Heart right ventricle (tissue), 16 donors: ENCODE measurements at regions not wholly inside any gene's neighbourhood (a gene's known extent, or its start where the extent isn't known, plus 50 kb on each side); places are given as distances from the start of the nearest gene placed in this dataset.
"Not testable (repeated sequence)": the region's sequence is repeated elsewhere in the genome, so short reads cannot be mapped to it uniquely, and the experiment has no call there.

Source experiments
- ATAC-seq, 8 donors: fragments of 200-7000 bp; cut with Tn5 transposase; one replicate each; pipeline ENCODE4 v1.9.1; 2020; ENCODE audit warnings: mild to moderate bottlenecking in 8 of 8, moderate library complexity in 8 of 8, moderate number of reproducible peaks in 1 of 8
- DNase-seq, 2 donors: peaks; one replicate each; pipeline ENCODE4 v3.0.0-alpha.2; 2020
- H3K27ac ChIP-seq, 10 donors: fragments of 200-600 bp; sonication (generic) in 2 of 10; one replicate each; pipeline versions ENCODE4 v1.5.0 to v1.8.0; 2020 to 2022; ENCODE audit warnings: mild to moderate bottlenecking in 3 of 10
- H3K27me3 ChIP-seq, 7 donors: fragments of 200-600 bp; one replicate each; pipeline ENCODE4 v1.8.0; 2021 to 2022; ENCODE audit warnings: mild to moderate bottlenecking in 2 of 7
- H3K36me3 ChIP-seq, 9 donors: fragments of 200-600 bp; sonication (generic) in 1 of 9; one replicate each; pipeline versions ENCODE4 v1.5.0 to v1.8.0; 2020 to 2022; ENCODE audit warnings: mild to moderate bottlenecking in 2 of 9
- H3K4me1 ChIP-seq, 9 donors: fragments of 200-600 bp; sonication (generic) in 1 of 9; one replicate each; pipeline versions ENCODE4 v1.5.0 to v1.8.0; 2020 to 2022; ENCODE audit warnings: mild to moderate bottlenecking in 4 of 9
- H3K4me3 ChIP-seq, 10 donors: fragments of 200-600 bp; sonication (generic) in 2 of 10; one replicate each; pipeline versions ENCODE4 v1.5.0 to v1.8.0; 2020 to 2022; ENCODE audit warnings: mild to moderate bottlenecking in 7 of 10, moderate library complexity in 2 of 10
- H3K9me3 ChIP-seq, 11 donors: fragments of 200-600 bp in 10 of 11; sonication (generic) in 2 of 11; one replicate each; pipeline versions ENCODE4 v1.5.0 to v1.8.0; 2013 to 2022; ENCODE audit warnings: mild to moderate bottlenecking in 2 of 11, control low read depth in 1 of 11, moderate library complexity in 1 of 11
- CTCF ChIP-seq, 9 donors: fragments of 200-600 bp; sonication (generic) in 2 of 9; IDR thresholded peaks; one replicate each; pipeline versions ENCODE4 v1.5.0 to v1.8.0; 2021 to 2022; ENCODE audit warnings: antibody characterized with exemption in 9 of 9, mild to moderate bottlenecking in 5 of 9, moderate library complexity in 1 of 9
- WGBS, 2 donors: extraction: QIAGEN DNeasy Blood & Tissue Kit; methylation state at CpG; one replicate each; pipeline ENCODE4 v1.1.7; 2013; ENCODE audit warnings: inconsistent platforms in 1 of 2; 5-methylcytosine and 5-hydroxymethylcytosine counted together
- intact Hi-C, 10 donors: fragments of 100-400 bp; cut with DNase I; formaldehyde crosslinking; loops; one replicate each; pipeline versions ENCODE4 v1.11.1 to v1.14.2; 2022
- donor health status: Arrhythmogenic right ventricular cardiomyopathy.
- donor health status: ischemic (EF 13 %, LVEDD 7.1; RV severe dilation, severe dysfunction).
- donor health status: healthy with polysubstance abuse.
- donor health status: DM: no; HTN: yes; CAD: no.
- donor health status: DM: no; HTN: no; CAD: no.
- donor health status: ischemic (EF 25% LVEDD 6.9; RV normal size, moderate dysfunction).
- donor health status: ischemic (EF 25% LVEDD 5.7; RV mildly dilated, moderate dysfunction).
- donor health status: healthy.
- donor health status: DM: yes; HTN: yes; CAD: no.
- donor health status: Ischemic cardiomyopathy.
- donor health status: ischemic (EF 35%, LVEDD 5.7; RV mildly dilated, moderate dysfunction).
- donor health status: nonischemic (EF 11% LVEDD 7.7; RV severe dilation, severe dysfunction).
- donor health status: DM: yes; HTN: yes; CAD: no.
- donor health status: PGD.
- donor health status: ischemic (EF 29% LVEDD 5.4; RV normal size, mild dysfunction).
- donor health status: nonischemic (EF 23%, LVEDD 6.1; RV moderate dilation, normal function).

GRCh38 chr2:242075168-242075567 lies 205.6 kb downstream of the RTP5 start:
- H3K27ac ChIP-seq = no peak overlapping the region
- no peaks in the 10 kb centered on the region for H3K9me3 ChIP-seq
- intact Hi-C loops = no loop called here
- H3K4me3 ChIP-seq = no peak overlapping the region
- 14% methylated on average over 2 of the region's 2 CpGs for WGBS, 2 donors
- peaks cover 0 to 11% (median 0%) of the 10 kb centered on the region in 9 donors for H3K4me1 ChIP-seq
- TF ChIP-seq CTCF (IDR thresholded peaks at IDR 0.05) = no peak
- peak in 1 of 8 donors; percentile 48 for ATAC-seq
- H3K36me3 ChIP-seq = no peaks in the 10 kb centered on the region
- no peak for DNase-seq
- peaks cover 0 to 18% (median 4%) of the 10 kb centered on the region in 7 donors for H3K27me3 ChIP-seq

GRCh38 chr2:242075696-242076095 lies 206.2 kb downstream of the RTP5 start:
- H3K9me3 ChIP-seq = no peaks in the 10 kb centered on the region
- 47 to 55% methylated on average over 7 of the region's 7 CpGs for WGBS, 2 donors
- peaks cover 0 to 9% (median 0%) of the 10 kb centered on the region in 9 donors for H3K4me1 ChIP-seq
- H3K27ac ChIP-seq = no peak overlapping the region
- DNase-seq (no peak), ATAC-seq (no peak)
- intact Hi-C loops = no loop called here
- no peak overlapping the region for H3K4me3 ChIP-seq
- no peaks in the 10 kb centered on the region for H3K36me3 ChIP-seq
- no peak for TF ChIP-seq CTCF (IDR thresholded peaks at IDR 0.05)
- peaks cover 0 to 16% (median 4%) of the 10 kb centered on the region in 7 donors for H3K27me3 ChIP-seq

- H3K4me3 ChIP-seq, H3K4me1 ChIP-seq, intact Hi-C loops, DNase-seq, ATAC-seq, H3K27ac ChIP-seq, H3K36me3 ChIP-seq, H3K9me3 ChIP-seq: not testable (repeated sequence)
- H3K27me3 ChIP-seq = peaks cover 0 to 16% (median 4%) of the 10 kb centered on the region in 7 donors
- 78 to 79% methylated on average over 4 of the region's 4 CpGs for WGBS, 2 donors
These were observed 206.7 kb downstream of the RTP5 start for GRCh38 chr2:242076184-242076583.

DNA sequence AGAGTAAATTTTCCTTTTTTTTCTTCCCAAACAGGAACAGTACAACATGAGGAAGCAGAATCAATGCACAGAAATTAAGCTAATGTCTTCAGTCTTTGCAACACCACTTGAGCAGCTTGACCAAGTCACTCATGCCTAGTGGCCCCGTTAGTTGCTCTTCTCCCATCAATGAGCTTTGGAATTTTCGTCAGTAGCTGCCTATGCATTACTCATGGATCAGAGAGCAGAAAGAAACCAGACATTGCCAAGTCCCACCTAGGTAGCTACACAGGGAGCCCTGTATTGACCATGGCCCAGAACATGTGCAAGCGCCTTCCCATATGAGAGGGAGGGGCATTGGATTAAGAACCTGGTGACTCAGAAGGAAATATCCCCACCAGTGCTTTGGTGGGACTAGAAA lies 208.9 kb downstream of the RTP5 start:
- DNase-seq, ATAC-seq, intact Hi-C loops, H3K36me3 ChIP-seq, H3K9me3 ChIP-seq, H3K4me3 ChIP-seq, H3K27ac ChIP-seq, H3K4me1 ChIP-seq: not testable (repeated sequence)
- peaks cover 0 to 14% (median 3%) of the 10 kb centered on the region in 7 donors for H3K27me3 ChIP-seq
- 67 to 73% methylated on average over 3 of the region's 3 CpGs for WGBS, 2 donors

- H3K4me3 ChIP-seq, ATAC-seq, intact Hi-C loops, DNase-seq, H3K4me1 ChIP-seq, H3K36me3 ChIP-seq, H3K9me3 ChIP-seq: not testable (repeated sequence)
- Histone ChIP-seq H3K27me3 (peaks cover 0 to 14% (median 3%) of the 10 kb centered on the region in 7 donors), H3K27ac (peak overlapping the region in 4 of 10 donors; percentile 51 to 66 (median 56))
- WGBS, 2 donors = 78 to 83% methylated on average over 7 of the region's 7 CpGs
These were observed 210.3 kb downstream of the RTP5 start for GRCh38 chr2:242079792-242080191.

GRCh38 chr2:242080575-242081214 lies 211.2 kb downstream of the RTP5 start:
- H3K4me1 ChIP-seq, H3K4me3 ChIP-seq, DNase-seq, H3K9me3 ChIP-seq, intact Hi-C loops, H3K36me3 ChIP-seq: not testable (repeated sequence)
- 29 to 42% methylated on average over 7 of the region's 7 CpGs for WGBS, 2 donors
- H3K27me3 ChIP-seq = peaks cover 0 to 14% (median 0%) of the 10 kb centered on the region in 7 donors
- peak overlapping the region in 8 of 10 donors; percentile 40 to 66 (median 52) for H3K27ac ChIP-seq
- peak in 6 of 8 donors; percentile 24 to 68 (median 35) for ATAC-seq

DNA sequence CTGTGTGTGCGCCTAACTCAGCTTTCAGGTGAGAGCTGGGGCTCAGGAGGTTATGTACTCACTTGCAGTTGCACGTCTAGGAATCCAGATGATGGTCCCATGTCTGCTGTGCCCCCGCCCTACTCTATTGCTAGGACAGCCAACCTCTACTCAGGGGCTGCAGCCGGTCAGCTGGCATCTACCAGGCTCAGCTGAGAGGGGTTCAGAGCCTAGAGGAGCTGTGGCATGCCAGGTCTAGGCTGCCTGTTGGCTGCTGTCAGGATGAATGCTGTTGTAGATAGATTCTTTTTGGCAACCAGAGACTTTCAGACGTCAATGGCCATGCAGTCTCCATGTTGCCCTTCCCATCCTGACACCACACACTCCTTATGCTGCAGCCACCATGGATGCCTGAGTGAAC lies 214.5 kb downstream of the RTP5 start:
- intact Hi-C loops, H3K9me3 ChIP-seq, DNase-seq, H3K36me3 ChIP-seq: not testable (repeated sequence)
- ATAC-seq = peak in 4 of 8 donors; percentile 43 to 71 (median 54)
- Histone ChIP-seq H3K27me3 (peaks cover 0 to 10% (median 0%) of the 10 kb centered on the region in 7 donors), H3K4me3 (peak overlapping the region in 2 of 10 donors; percentile 7 to 32), H3K27ac (peak overlapping the region in 8 of 10 donors; percentile 35 to 71 (median 52)), H3K4me1 (peaks cover 0 to 15% (median 8%) of the 10 kb centered on the region in 9 donors)
- WGBS, 2 donors = 50 to 55% methylated on average over 5 of the region's 5 CpGs

- Histone ChIP-seq H3K27me3 (peaks cover 0 to 10% (median 0%) of the 10 kb centered on the region in 7 donors), H3K27ac (peak overlapping the region in 7 of 10 donors; percentile 48 to 85 (median 78)), H3K4me3 (peak overlapping the region in 3 of 10 donors; percentile 17 to 35 (median 30)), H3K4me1 (peaks cover 0 to 22% (median 14%) of the 10 kb centered on the region in 9 donors)
- ATAC-seq = peak in 3 of 8 donors; percentile 43 to 53 (median 43)
- WGBS, 2 donors = 33 to 53% methylated on average over 5 to 6 of the region's 14 CpGs
- H3K36me3 ChIP-seq, H3K9me3 ChIP-seq, intact Hi-C loops, DNase-seq: not testable (repeated sequence)
These were observed 215.6 kb downstream of the RTP5 start for GRCh38 chr2:242085024-242085674.
